ENCODE measurements at regions not wholly inside any gene's neighbourhood (a gene's known extent, or its start where the extent isn't known, plus 50 kb on each side); places are given as distances from the start of the nearest gene placed in this dataset.
"Not testable (repeated sequence)": the region's sequence is repeated elsewhere in the genome, so short reads cannot be mapped to it uniquely, and the experiment has no call there.

GRCh38 chr17:21511363-21512195, 135.4 kb downstream of the KCNJ12 start:
- no peaks in the 10 kb centered on the region for H3K9me3 Mint-ChIP-seq
- H3K4me3 Mint-ChIP-seq = peak overlapping the region; percentile 66
- peak; percentile 71 for DNase-seq
- H3K27ac Mint-ChIP-seq = no peak overlapping the region
- peaks cover 29% of the 10 kb centered on the region for H3K27me3 Mint-ChIP-seq
- ATAC-seq = peak; percentile 78
- H3K36me3 Mint-ChIP-seq (ENCODE audit: low read depth) = no peaks in the 10 kb centered on the region
- POLR2A ChIA-PET = interaction anchor here (1.0 kb wide), 1 partner anchor 223 kb away, joined by 3 read pairs; no protein-coding TSS in a partner anchor
- CTCF ChIA-PET = interaction anchor here (1.0 to 4.6 kb wide), 13 partner anchors 11 to 412 kb away, joined by 3 to 62 read pairs (median 11); no protein-coding TSS in a partner anchor
- TF ChIP-seq, protein P1, sequence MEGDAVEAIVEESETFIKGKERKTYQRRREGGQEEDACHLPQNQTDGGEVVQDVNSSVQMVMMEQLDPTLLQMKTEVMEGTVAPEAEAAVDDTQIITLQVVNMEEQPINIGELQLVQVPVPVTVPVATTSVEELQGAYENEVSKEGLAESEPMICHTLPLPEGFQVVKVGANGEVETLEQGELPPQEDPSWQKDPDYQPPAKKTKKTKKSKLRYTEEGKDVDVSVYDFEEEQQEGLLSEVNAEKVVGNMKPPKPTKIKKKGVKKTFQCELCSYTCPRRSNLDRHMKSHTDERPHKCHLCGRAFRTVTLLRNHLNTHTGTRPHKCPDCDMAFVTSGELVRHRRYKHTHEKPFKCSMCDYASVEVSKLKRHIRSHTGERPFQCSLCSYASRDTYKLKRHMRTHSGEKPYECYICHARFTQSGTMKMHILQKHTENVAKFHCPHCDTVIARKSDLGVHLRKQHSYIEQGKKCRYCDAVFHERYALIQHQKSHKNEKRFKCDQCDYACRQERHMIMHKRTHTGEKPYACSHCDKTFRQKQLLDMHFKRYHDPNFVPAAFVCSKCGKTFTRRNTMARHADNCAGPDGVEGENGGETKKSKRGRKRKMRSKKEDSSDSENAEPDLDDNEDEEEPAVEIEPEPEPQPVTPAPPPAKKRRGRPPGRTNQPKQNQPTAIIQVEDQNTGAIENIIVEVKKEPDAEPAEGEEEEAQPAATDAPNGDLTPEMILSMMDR (IDR thresholded peaks at IDR 0.05) = peak; percentile 75
- intact Hi-C loops (cut with micrococcal nuclease) = loop anchor here (5.0 to 10.0 kb wide), 4 partner anchors 54 to 387 kb away; partner anchors contain the start of genes DHRS7B and MAP2K3
- peaks cover 9% of the 10 kb centered on the region for H3K4me1 Mint-ChIP-seq (ENCODE audit: low read depth)

- TF ChIP-seq, protein P1 (IDR thresholded peaks at IDR 0.05) = no peak
- Mint-ChIP-seq H3K4me3 (no peak overlapping the region), H3K27me3 (peaks cover 25% of the 10 kb centered on the region), H3K4me1 (ENCODE audit: low read depth) (peaks cover 9% of the 10 kb centered on the region), H3K9me3 (no peaks in the 10 kb centered on the region), H3K27ac (no peak overlapping the region), H3K36me3 (ENCODE audit: low read depth) (no peaks in the 10 kb centered on the region)
- DNase-seq = no peak
- no peak for ATAC-seq
- intact Hi-C loops (cut with micrococcal nuclease) = loop anchor here (5.0 to 10.0 kb wide), 4 partner anchors 55 to 388 kb away; partner anchors contain the start of genes DHRS7B and MAP2K3
- POLR2A ChIA-PET = interaction anchor here (1.0 kb wide), 1 partner anchor 55 kb away, joined by 3 read pairs; no protein-coding TSS in a partner anchor
- CTCF ChIA-PET = interaction anchor here (0.8 to 4.6 kb wide), 26 partner anchors 9 to 413 kb away, joined by 3 to 62 read pairs (median 4); no protein-coding TSS in a partner anchor
Observed at GRCh38 chr17:21512307-21513011, 136.3 kb downstream of the KCNJ12 start.

DNA sequence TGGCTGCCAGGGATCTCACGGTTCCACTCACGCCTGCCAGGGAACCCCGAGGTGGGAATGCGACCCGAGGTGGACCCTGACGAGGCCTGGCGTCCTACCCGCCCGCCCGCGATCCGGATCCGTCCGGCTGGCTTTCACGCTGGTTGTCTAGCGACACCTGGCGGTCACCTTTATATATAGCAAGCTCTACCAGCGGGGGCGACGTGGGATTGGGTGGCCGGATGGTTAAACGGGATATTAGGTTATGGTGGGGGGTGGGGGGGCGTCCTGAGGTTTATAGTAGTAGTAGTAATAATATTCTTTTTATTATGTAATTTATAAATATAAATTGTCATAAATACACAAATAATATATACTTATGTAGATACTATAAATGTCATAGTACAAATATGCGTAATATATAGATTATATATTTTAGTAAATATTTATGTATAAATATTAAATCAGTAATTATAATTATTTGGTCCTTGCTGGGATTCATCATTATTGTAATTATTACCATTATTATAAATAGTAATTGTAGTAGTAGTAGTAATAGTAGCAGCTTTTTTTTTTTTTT, 136.9 kb downstream of the KCNJ12 start:
- Mint-ChIP-seq H3K36me3 (ENCODE audit: low read depth) (no peaks in the 10 kb centered on the region), H3K4me3 (no peak overlapping the region), H3K27ac (no peak overlapping the region), H3K9me3 (no peaks in the 10 kb centered on the region), H3K4me1 (ENCODE audit: low read depth) (peaks cover 9% of the 10 kb centered on the region), H3K27me3 (peaks cover 23% of the 10 kb centered on the region)
- ChIA-PET CTCF (interaction anchor here (0.6 to 4.6 kb wide), 22 partner anchors 9 to 417 kb away, joined by 3 to 62 read pairs (median 4); no protein-coding TSS in a partner anchor), POLR2A (interaction anchor here (1.0 kb wide), 1 partner anchor 56 kb away, joined by 3 read pairs; no protein-coding TSS in a partner anchor)
- ATAC-seq (peak; percentile 79), DNase-seq (peak; percentile 83)
- intact Hi-C loops (cut with micrococcal nuclease) = loop anchor here (5.0 to 10.0 kb wide), 4 partner anchors 56 to 388 kb away; partner anchors contain the start of genes DHRS7B and MAP2K3
- TF ChIP-seq, protein P1 (IDR thresholded peaks at IDR 0.05) = peak; percentile 82

DNA sequence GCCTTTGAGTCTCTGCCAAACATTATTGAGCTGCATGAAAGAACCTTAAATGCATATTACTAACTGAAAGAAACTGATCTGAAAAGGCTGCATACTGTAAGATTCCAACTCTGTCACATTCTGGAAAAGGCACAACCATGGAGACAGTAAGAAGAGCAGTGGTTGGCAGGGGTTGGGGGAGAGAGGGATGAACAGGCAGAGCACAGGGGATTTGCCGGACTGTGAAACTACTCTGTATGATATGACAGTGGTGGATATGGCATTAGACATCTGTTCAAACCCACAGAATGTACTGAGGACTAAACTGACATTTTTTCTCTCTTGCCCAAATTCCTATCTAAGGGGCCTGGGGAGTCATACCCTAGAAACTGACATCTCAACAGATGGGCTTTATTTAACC, 138.4 kb downstream of the KCNJ12 start:
- H3K27ac Mint-ChIP-seq; POLR2A ChIA-PET; H3K9me3 Mint-ChIP-seq; H3K4me1 Mint-ChIP-seq (ENCODE audit: low read depth); H3K36me3 Mint-ChIP-seq (ENCODE audit: low read depth); DNase-seq; H3K4me3 Mint-ChIP-seq; ATAC-seq: not testable (repeated sequence)
- H3K27me3 Mint-ChIP-seq = peaks cover 23% of the 10 kb centered on the region
- intact Hi-C loops (cut with micrococcal nuclease) = loop anchor here (5.0 to 10.0 kb wide), 4 partner anchors 57 to 390 kb away; partner anchors contain the start of genes DHRS7B and MAP2K3
- CTCF ChIA-PET = interaction anchor here (0.7 to 3.5 kb wide), 4 partner anchors 57 to 237 kb away, joined by 3 to 27 read pairs (median 10); no protein-coding TSS in a partner anchor
